ENCODE measurements at regions not wholly inside any gene's neighbourhood (a gene's known extent, or its start where the extent isn't known, plus 50 kb on each side); places are given as distances from the start of the nearest gene placed in this dataset.

GRCh38 chr11:81039916-81040524 is 1599.2 kb upstream of the TENM4 start:
- no peak for DNase-seq (ENCODE audit: low spot score in 2 of 2)
- no peaks in the 10 kb centered on the region for H3K9me3 ChIP-seq
- no peaks in the 10 kb centered on the region for H3K27me3 ChIP-seq (ENCODE audit: low read depth)
- no peak overlapping the region for H3K4me3 ChIP-seq
- H3K36me3 ChIP-seq (replicated peaks): no peaks in the 10 kb centered on the region
- in situ Hi-C loops (cut with MboI; ENCODE audit: low sequenced_read_pairs): no loop called here
- H3K4me1 ChIP-seq: no peaks in the 10 kb centered on the region

- in situ Hi-C loops (cut with MboI; ENCODE audit: low sequenced_read_pairs): no loop called here
- no peaks in the 10 kb centered on the region for H3K9me3 ChIP-seq
- no peak for DNase-seq (ENCODE audit: low spot score in 2 of 2)
Measured at GRCh38 chr11:81036168-81036870, 1595.5 kb upstream of the TENM4 start.

GRCh38 chr11:81033779-81034540 is 1593.1 kb upstream of the TENM4 start:
- H3K9me3 ChIP-seq: no peaks in the 10 kb centered on the region
- H3K36me3 ChIP-seq (replicated peaks): no peaks in the 10 kb centered on the region
- no peaks in the 10 kb centered on the region for H3K4me1 ChIP-seq
- H3K4me3 ChIP-seq: no peak overlapping the region
- in situ Hi-C loops (cut with MboI; ENCODE audit: low sequenced_read_pairs): no loop called here
- no peak for DNase-seq (ENCODE audit: low spot score in 2 of 2)
- no peaks in the 10 kb centered on the region for H3K27me3 ChIP-seq (ENCODE audit: low read depth)

More at GRCh38 chr11:81036168-81036870, 1595.5 kb upstream of the TENM4 start:
- H3K4me3 ChIP-seq: no peak overlapping the region
- H3K36me3 ChIP-seq (replicated peaks): no peaks in the 10 kb centered on the region
- no peaks in the 10 kb centered on the region for H3K27me3 ChIP-seq (ENCODE audit: low read depth)
- no peaks in the 10 kb centered on the region for H3K4me1 ChIP-seq

- in situ Hi-C loops (cut with MboI; ENCODE audit: low sequenced_read_pairs): no loop called here
- no peaks in the 10 kb centered on the region for H3K9me3 ChIP-seq
- DNase-seq (ENCODE audit: low spot score in 2 of 2): no peak
- H3K4me3 ChIP-seq: no peak overlapping the region
- H3K36me3 ChIP-seq (replicated peaks): no peaks in the 10 kb centered on the region
- no peaks in the 10 kb centered on the region for H3K4me1 ChIP-seq
- no peaks in the 10 kb centered on the region for H3K27me3 ChIP-seq (ENCODE audit: low read depth)
Measured at GRCh38 chr11:81032906-81033305, 1592.1 kb upstream of the TENM4 start.

- Histone ChIP-seq H3K4me3 (no peak overlapping the region), H3K36me3 (replicated peaks) (no peaks in the 10 kb centered on the region), H3K9me3 (no peaks in the 10 kb centered on the region), H3K27me3 (ENCODE audit: low read depth) (no peaks in the 10 kb centered on the region), H3K4me1 (no peaks in the 10 kb centered on the region)
- no peak for DNase-seq (ENCODE audit: low spot score in 2 of 2)
- in situ Hi-C loops (cut with MboI; ENCODE audit: low sequenced_read_pairs): no loop called here
Measured at GRCh38 chr11:81030186-81030585, 1589.4 kb upstream of the TENM4 start.

GRCh38 chr11:81026032-81026431 is 1585.2 kb upstream of the TENM4 start:
- DNase-seq (ENCODE audit: low spot score in 2 of 2): no peak
- Histone ChIP-seq H3K9me3 (no peaks in the 10 kb centered on the region), H3K4me3 (no peak overlapping the region), H3K4me1 (no peaks in the 10 kb centered on the region; the same call in 1 of the 2 replicates), H3K36me3 (replicated peaks) (no peaks in the 10 kb centered on the region), H3K27me3 (ENCODE audit: low read depth) (no peaks in the 10 kb centered on the region)
- in situ Hi-C loops (cut with MboI; ENCODE audit: low sequenced_read_pairs): no loop called here

GRCh38 chr11:81022057-81022456 is 1581.2 kb upstream of the TENM4 start:
- no peak for DNase-seq (ENCODE audit: low spot score in 2 of 2)
- H3K4me3 ChIP-seq: no peak overlapping the region
- H3K27me3 ChIP-seq (ENCODE audit: low read depth): no peaks in the 10 kb centered on the region
- no peaks in the 10 kb centered on the region for H3K36me3 ChIP-seq (replicated peaks)
- in situ Hi-C loops (cut with MboI; ENCODE audit: low sequenced_read_pairs): no loop called here
- no peaks in the 10 kb centered on the region; the same call in 1 of the 2 replicates for H3K4me1 ChIP-seq
- no peaks in the 10 kb centered on the region for H3K9me3 ChIP-seq

GRCh38 chr11:81010631-81011030 is 1569.8 kb upstream of the TENM4 start:
- H3K9me3 ChIP-seq: no peaks in the 10 kb centered on the region
- no peaks in the 10 kb centered on the region for H3K4me1 ChIP-seq
- H3K27me3 ChIP-seq (ENCODE audit: low read depth): no peaks in the 10 kb centered on the region
- no peak overlapping the region for H3K4me3 ChIP-seq
- in situ Hi-C loops (cut with MboI; ENCODE audit: low sequenced_read_pairs): no loop called here
- DNase-seq (ENCODE audit: low spot score in 2 of 2): no peak
- H3K36me3 ChIP-seq (replicated peaks): no peaks in the 10 kb centered on the region

- no peak for DNase-seq (ENCODE audit: low spot score in 2 of 2)
- Histone ChIP-seq H3K36me3 (replicated peaks) (no peaks in the 10 kb centered on the region), H3K9me3 (no peaks in the 10 kb centered on the region), H3K27me3 (ENCODE audit: low read depth) (no peaks in the 10 kb centered on the region), H3K4me1 (no peaks in the 10 kb centered on the region), H3K4me3 (no peak overlapping the region)
- in situ Hi-C loops (cut with MboI; ENCODE audit: low sequenced_read_pairs): no loop called here
Measured at GRCh38 chr11:81007046-81007445, 1566.2 kb upstream of the TENM4 start.

- in situ Hi-C loops (cut with MboI; ENCODE audit: low sequenced_read_pairs): no loop called here
- Histone ChIP-seq H3K4me1 (no peaks in the 10 kb centered on the region), H3K36me3 (replicated peaks) (no peaks in the 10 kb centered on the region), H3K4me3 (no peak overlapping the region), H3K27me3 (ENCODE audit: low read depth) (no peaks in the 10 kb centered on the region), H3K9me3 (no peaks in the 10 kb centered on the region)
- DNase-seq (ENCODE audit: low spot score in 2 of 2): no peak
Measured at GRCh38 chr11:81005595-81005994, 1564.8 kb upstream of the TENM4 start.

- H3K27me3 ChIP-seq (ENCODE audit: low read depth): no peaks in the 10 kb centered on the region
- H3K9me3 ChIP-seq: no peaks in the 10 kb centered on the region
- H3K4me1 ChIP-seq: no peaks in the 10 kb centered on the region
- H3K36me3 ChIP-seq (replicated peaks): no peaks in the 10 kb centered on the region
- H3K4me3 ChIP-seq: no peak overlapping the region
- DNase-seq (ENCODE audit: low spot score in 2 of 2): no peak
- in situ Hi-C loops (cut with MboI; ENCODE audit: low sequenced_read_pairs): no loop called here
Measured at GRCh38 chr11:81004576-81004975, 1563.7 kb upstream of the TENM4 start.

- in situ Hi-C loops (cut with MboI; ENCODE audit: low sequenced_read_pairs): no loop called here
Measured at GRCh38 chr11:81002374-81002773, 1561.5 kb upstream of the TENM4 start.

GRCh38 chr11:81000735-81001134 is 1559.9 kb upstream of the TENM4 start:
- no peaks in the 10 kb centered on the region for H3K36me3 ChIP-seq (replicated peaks)
- no peaks in the 10 kb centered on the region for H3K9me3 ChIP-seq
- H3K4me3 ChIP-seq: no peak overlapping the region
- in situ Hi-C loops (cut with MboI; ENCODE audit: low sequenced_read_pairs): no loop called here
- DNase-seq (ENCODE audit: low spot score in 2 of 2): no peak
- no peaks in the 10 kb centered on the region for H3K27me3 ChIP-seq (ENCODE audit: low read depth)
- no peaks in the 10 kb centered on the region for H3K4me1 ChIP-seq

More at GRCh38 chr11:81002374-81002773, 1561.5 kb upstream of the TENM4 start:
- no peaks in the 10 kb centered on the region for H3K27me3 ChIP-seq (ENCODE audit: low read depth)
- no peaks in the 10 kb centered on the region for H3K36me3 ChIP-seq (replicated peaks)
- DNase-seq (ENCODE audit: low spot score in 2 of 2): no peak
- H3K4me1 ChIP-seq: no peaks in the 10 kb centered on the region
- H3K4me3 ChIP-seq: no peak overlapping the region
- no peaks in the 10 kb centered on the region for H3K9me3 ChIP-seq

- in situ Hi-C loops (cut with MboI; ENCODE audit: low sequenced_read_pairs): no loop called here
- DNase-seq (ENCODE audit: low spot score in 2 of 2): no peak
- no peak overlapping the region for H3K4me3 ChIP-seq
- H3K9me3 ChIP-seq: no peaks in the 10 kb centered on the region
- no peaks in the 10 kb centered on the region for H3K4me1 ChIP-seq
- H3K36me3 ChIP-seq (replicated peaks): no peaks in the 10 kb centered on the region
- no peaks in the 10 kb centered on the region for H3K27me3 ChIP-seq (ENCODE audit: low read depth)
Measured at GRCh38 chr11:81000334-81000733, 1559.5 kb upstream of the TENM4 start.

Measured in HAP-1 (cell line).